ENCODE measurements at regions not wholly inside any gene's neighbourhood (a gene's known extent, or its start where the extent isn't known, plus 50 kb on each side); places are given as distances from the start of the nearest gene placed in this dataset.

DNA sequence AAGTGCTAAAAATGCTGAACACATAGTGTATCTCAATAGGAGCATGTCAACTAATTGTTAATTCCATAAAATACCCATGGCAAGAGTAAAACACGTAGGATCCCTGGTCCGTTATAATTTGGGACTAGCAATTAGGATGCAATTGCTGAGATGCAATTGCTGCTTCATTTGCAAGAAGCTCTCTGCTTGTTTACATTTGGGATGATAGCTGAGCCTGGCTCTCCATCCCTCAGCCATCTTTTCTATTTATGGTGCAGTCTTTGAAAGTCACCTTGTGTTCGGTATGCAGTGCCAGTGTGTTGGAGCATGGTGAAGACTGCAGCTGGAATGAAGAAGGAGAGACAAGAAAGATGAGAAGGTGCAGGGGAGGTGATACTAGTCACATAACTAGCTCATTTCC, 191.3 kb downstream of the SNX10 start:
- Histone ChIP-seq H3K4me1 (no peaks in the 10 kb centered on the region), H3K27ac (no peak overlapping the region), H3K27me3 (peaks cover 0 to 7% (median 0%) of the 10 kb centered on the region in 7 donors), H3K9me3 (peaks cover 0 to 1% (median 0%) of the 10 kb centered on the region in 11 donors), H3K4me3 (no peak overlapping the region), H3K36me3 (no peaks in the 10 kb centered on the region)
- 65 to 67% methylated on average over 3 of the region's 3 CpGs for WGBS, 2 donors
- TF ChIP-seq, protein P1, sequence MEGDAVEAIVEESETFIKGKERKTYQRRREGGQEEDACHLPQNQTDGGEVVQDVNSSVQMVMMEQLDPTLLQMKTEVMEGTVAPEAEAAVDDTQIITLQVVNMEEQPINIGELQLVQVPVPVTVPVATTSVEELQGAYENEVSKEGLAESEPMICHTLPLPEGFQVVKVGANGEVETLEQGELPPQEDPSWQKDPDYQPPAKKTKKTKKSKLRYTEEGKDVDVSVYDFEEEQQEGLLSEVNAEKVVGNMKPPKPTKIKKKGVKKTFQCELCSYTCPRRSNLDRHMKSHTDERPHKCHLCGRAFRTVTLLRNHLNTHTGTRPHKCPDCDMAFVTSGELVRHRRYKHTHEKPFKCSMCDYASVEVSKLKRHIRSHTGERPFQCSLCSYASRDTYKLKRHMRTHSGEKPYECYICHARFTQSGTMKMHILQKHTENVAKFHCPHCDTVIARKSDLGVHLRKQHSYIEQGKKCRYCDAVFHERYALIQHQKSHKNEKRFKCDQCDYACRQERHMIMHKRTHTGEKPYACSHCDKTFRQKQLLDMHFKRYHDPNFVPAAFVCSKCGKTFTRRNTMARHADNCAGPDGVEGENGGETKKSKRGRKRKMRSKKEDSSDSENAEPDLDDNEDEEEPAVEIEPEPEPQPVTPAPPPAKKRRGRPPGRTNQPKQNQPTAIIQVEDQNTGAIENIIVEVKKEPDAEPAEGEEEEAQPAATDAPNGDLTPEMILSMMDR (IDR thresholded peaks at IDR 0.05): no peak
- ATAC-seq: no peak
- intact Hi-C loops (cut with DNase I): no loop called here
- DNase-seq: no peak

DNA sequence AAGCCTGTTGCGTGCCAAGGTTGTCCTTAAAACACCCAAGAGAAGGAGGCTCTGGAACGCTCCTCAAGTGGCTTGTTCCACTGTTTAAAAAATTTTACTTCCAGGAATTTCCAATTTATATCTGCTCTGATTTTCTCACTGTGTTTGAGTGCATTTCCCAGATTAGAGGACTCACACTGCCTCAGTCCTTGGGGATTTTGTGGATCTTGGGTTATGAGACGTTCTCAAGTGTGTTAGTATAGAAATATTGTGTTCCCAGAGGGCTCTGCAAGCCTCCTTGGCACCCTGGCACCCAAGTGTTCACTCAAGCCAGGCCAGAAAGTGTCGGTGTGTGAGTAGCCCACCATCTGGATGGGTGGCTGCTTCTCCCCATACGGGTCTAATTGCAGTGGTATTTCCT, 192.2 kb downstream of the SNX10 start:
- no peak overlapping the region for H3K4me3 ChIP-seq
- no peak for ATAC-seq

DNA sequence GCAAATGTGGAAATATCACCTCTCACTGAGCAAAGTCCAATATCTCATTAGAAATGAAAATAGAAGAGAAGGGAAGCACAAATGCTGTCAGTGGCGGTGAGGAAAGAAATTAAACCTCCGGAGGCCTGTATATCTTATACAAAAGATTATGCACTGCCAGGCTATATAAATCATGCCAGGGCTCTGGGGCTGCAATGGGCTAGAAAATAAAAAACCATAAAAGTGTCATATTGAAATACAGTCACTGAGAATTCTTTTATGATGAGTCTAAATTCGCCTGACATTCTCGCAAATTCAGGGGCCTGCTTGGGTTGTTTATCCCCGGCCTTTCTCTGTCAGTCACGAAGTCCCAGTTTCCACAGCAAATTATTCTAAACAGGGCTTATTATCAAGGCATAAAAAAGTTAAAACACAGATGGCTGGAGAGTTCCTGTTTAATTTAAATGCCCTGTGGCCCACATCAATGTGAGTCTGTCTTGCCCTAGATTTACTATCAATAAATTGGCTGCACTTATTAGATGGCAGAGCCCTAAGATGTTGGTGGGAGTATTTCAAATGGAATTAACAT, 193.8 kb downstream of the SNX10 start:
- Histone ChIP-seq H3K27ac (no peak overlapping the region), H3K27me3 (peaks cover 0 to 5% (median 0%) of the 10 kb centered on the region in 7 donors), H3K9me3 (peaks cover 0 to 1% (median 0%) of the 10 kb centered on the region in 11 donors), H3K4me1 (no peaks in the 10 kb centered on the region), H3K36me3 (no peaks in the 10 kb centered on the region), H3K4me3 (no peak overlapping the region)
- ATAC-seq (no peak), DNase-seq (no peak)
- intact Hi-C loops (cut with DNase I): no loop called here
- TF ChIP-seq, protein P1 (IDR thresholded peaks at IDR 0.05): no peak
- WGBS, 2 donors: 80 to 84% methylated on average over 6 of the region's 6 CpGs

More for the DNA sequence above, 192.2 kb downstream of the SNX10 start:
- WGBS, 2 donors: 86 to 89% methylated on average over 5 of the region's 5 CpGs
- DNase-seq: no peak
- Histone ChIP-seq H3K27me3 (peaks cover 0 to 5% (median 0%) of the 10 kb centered on the region in 7 donors), H3K36me3 (no peaks in the 10 kb centered on the region), H3K27ac (no peak overlapping the region), H3K9me3 (peaks cover 0 to 1% (median 0%) of the 10 kb centered on the region in 11 donors), H3K4me1 (no peaks in the 10 kb centered on the region)
- intact Hi-C loops (cut with DNase I): no loop called here
- TF ChIP-seq, protein P1 (IDR thresholded peaks at IDR 0.05): no peak

DNA sequence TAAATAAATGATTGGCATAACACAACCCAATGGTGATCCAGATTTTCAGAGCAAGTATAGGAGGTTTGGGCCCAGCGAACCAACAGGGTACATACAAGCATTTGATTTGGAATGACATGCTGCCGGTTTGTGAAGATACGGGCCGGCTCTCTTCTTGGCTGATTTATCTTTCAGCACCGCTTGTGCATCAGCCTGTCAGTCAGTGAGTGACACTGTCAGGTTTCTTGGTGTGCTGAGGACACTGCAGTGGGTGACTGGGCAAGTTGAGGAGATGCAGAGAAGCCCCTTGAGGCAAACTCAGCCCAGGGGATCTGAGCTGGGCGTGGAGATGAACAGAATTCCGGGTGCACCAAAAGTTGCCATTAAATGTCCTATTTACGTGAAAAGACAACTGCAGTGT, 194.5 kb downstream of the SNX10 start:
- TF ChIP-seq, protein P1 (IDR thresholded peaks at IDR 0.05): no peak
- H3K4me3 ChIP-seq: no peak overlapping the region
- H3K27ac ChIP-seq: no peak overlapping the region
- H3K9me3 ChIP-seq: peaks cover 0 to 1% (median 0%) of the 10 kb centered on the region in 11 donors
- no peaks in the 10 kb centered on the region for H3K36me3 ChIP-seq
- peaks cover 0 to 12% (median 0%) of the 10 kb centered on the region in 7 donors for H3K27me3 ChIP-seq
- intact Hi-C loops (cut with DNase I): no loop called here
- no peaks in the 10 kb centered on the region for H3K4me1 ChIP-seq
- DNase-seq (no peak), ATAC-seq (no peak)
- 92 to 95% methylated on average over 8 of the region's 8 CpGs for WGBS, 2 donors

Data from heart right ventricle (tissue), 16 donors.